Endothelial cell of umbilical vein (primary cell): ENCODE measurements at regions not wholly inside any gene's neighbourhood (a gene's known extent, or its start where the extent isn't known, plus 50 kb on each side); places are given as distances from the start of the nearest gene placed in this dataset.

ENCODE experiments used
- BruUV-seq: library from RNA; stranded (reverse); fragments of 400-500 nt; replicated peaks from 2 replicates; lab custom pipeline; 2021; lab: Mats Ljungman, UMichigan
- CTCF ChIA-PET: fragments of 300-600, 350-600 bp; sonication (Branson Sonifier 250); formaldehyde crosslinking; loops from one replicate; lab custom pipeline; 2021; ENCODE audit warnings: antibody characterized with exemption, inconsistent platforms; lab: Charles Lee
- POLR2A ChIA-PET: fragments of 300-600, 350-600 bp; sonication (Branson Sonifier 250); formaldehyde crosslinking; loops from one replicate; lab custom pipeline; 2021; ENCODE audit warnings: antibody characterized with exemption, inconsistent platforms; lab: Charles Lee
- DNase-seq: peaks from one replicate; pipeline ENCODE4 v3.0.0-alpha.2; 2011; ENCODE audit warnings: low read depth, low spot score
- FAIRE-seq: peaks from 2 replicates; lab custom pipeline; 2011; peaks lifted over from hg19 to GRCh38; lab: Jason Lieb, UNC
- H2AFZ ChIP-seq: 2 replicates; pipeline ENCODE4 v1.6.0; 2012; ENCODE audit warnings: low read depth, low read length, control low read depth, inconsistent platforms
- H3K27ac ChIP-seq: 2 replicates; pipeline ENCODE4 v1.5.1; 2011; ENCODE audit warnings: low read depth, mild to moderate bottlenecking, control low read depth, low read length, moderate library complexity; ENCODE audit not compliant: insufficient read depth
- H3K27me3 ChIP-seq, 2 experiments: 2 replicates each; pipeline versions ENCODE4 v1.6.0 to v1.6.1; 2011; ENCODE audit warnings: low read length in 2 of 2, mixed read lengths in 1 of 2; ENCODE audit not compliant: control insufficient read depth in 2 of 2, insufficient read depth in 2 of 2
- H3K36me3 ChIP-seq, 2 experiments: 2 replicates in 1 of 2; 3 replicates in 1 of 2; pipeline ENCODE4 v1.5.1; 2011; ENCODE audit warnings: low read length in 2 of 2, mild to moderate bottlenecking in 1 of 2, moderate library complexity in 1 of 2; ENCODE audit not compliant: control insufficient read depth in 2 of 2, insufficient read depth in 2 of 2; ENCODE audit errors: extremely low read depth in 1 of 2
- H3K4me1 ChIP-seq: 3 replicates; pipeline ENCODE4 v1.5.1; 2011; ENCODE audit warnings: mild to moderate bottlenecking, low read length; ENCODE audit not compliant: control insufficient read depth, insufficient read depth; ENCODE audit errors: extremely low read depth
- H3K4me2 ChIP-seq: 2 replicates; pipeline ENCODE4 v1.6.1; 2011; ENCODE audit warnings: low read length, control low read depth, mixed read lengths; ENCODE audit not compliant: insufficient read depth
- H3K4me3 ChIP-seq, 3 experiments: fragments of 200-600 bp in 1 of 3; sonication (generic), shearing (Covaris generic) in 1 of 3; replicated peaks in 1 of 3; 2 replicates each; pipeline ENCODE4 v1.5.1; 2011 to 2016; ENCODE audit warnings: control low read depth in 3 of 3, low read length in 3 of 3, mild to moderate bottlenecking in 2 of 3, inconsistent platforms in 1 of 3, low read depth in 1 of 3, moderate library complexity in 1 of 3; ENCODE audit not compliant: insufficient read depth in 1 of 3
- H3K79me2 ChIP-seq: 2 replicates; pipeline ENCODE4 v1.6.0; 2012; ENCODE audit warnings: low read length, inconsistent platforms; ENCODE audit not compliant: control insufficient read depth, insufficient read depth
- H3K9ac ChIP-seq: replicated peaks from 2 replicates; pipeline ENCODE3; 2011; ENCODE audit warnings: low read length, control low read depth; ENCODE audit not compliant: insufficient read depth; ENCODE audit errors: extremely low read depth
- H3K9me1 ChIP-seq: replicated peaks from 3 replicates; pipeline ENCODE4 v1.6.0; 2011; ENCODE audit warnings: mild to moderate bottlenecking, low read length; ENCODE audit not compliant: control insufficient read depth, insufficient read depth; ENCODE audit errors: extremely low read depth
- H3K9me3 ChIP-seq: replicated peaks from 2 replicates; pipeline ENCODE4 v1.5.1; 2012; ENCODE audit warnings: low read length, inconsistent platforms; ENCODE audit not compliant: control insufficient read depth, insufficient read depth
- H4K20me1 ChIP-seq: replicated peaks from 2 replicates; pipeline ENCODE3; 2011; ENCODE audit warnings: mild to moderate bottlenecking, low read length; ENCODE audit not compliant: control insufficient read depth, insufficient read depth; ENCODE audit errors: extremely low read depth
- EZH2 ChIP-seq: IDR thresholded peaks from 2 replicates; pipeline ENCODE4 v1.6.1; 2012; ENCODE audit warnings: borderline replicate concordance, low read depth, mild to moderate bottlenecking, moderate library complexity, low read length, inconsistent platforms; ENCODE audit not compliant: severe bottlenecking
- FOS ChIP-seq: IDR thresholded peaks from 2 replicates; pipeline ENCODE4 v1.6.1; 2011; ENCODE audit warnings: mild to moderate bottlenecking, low read length, moderate library complexity, borderline replicate concordance; ENCODE audit not compliant: insufficient read depth
- GATA2 ChIP-seq: IDR thresholded peaks from 2 replicates; pipeline ENCODE4 v1.7.0; 2011; ENCODE audit warnings: low read depth, mild to moderate bottlenecking, moderate library complexity, mixed read lengths, low read length; ENCODE audit not compliant: insufficient read length, insufficient read depth
- JUN ChIP-seq: IDR thresholded peaks from 2 replicates; pipeline ENCODE4 v1.6.1; 2011; ENCODE audit warnings: borderline replicate concordance, low read depth; ENCODE audit not compliant: insufficient read length, insufficient read depth
- MYC ChIP-seq: IDR thresholded peaks from one replicate; pipeline ENCODE4 v1.6.1; 2011; ENCODE audit warnings: mild to moderate bottlenecking, low read depth, low read length
- POLR2A ChIP-seq: IDR thresholded peaks from 2 replicates; pipeline ENCODE4 v1.6.1; 2012; ENCODE audit warnings: low read depth, mild to moderate bottlenecking, control low read depth, low read length
- POLR2AphosphoS5 ChIP-seq: IDR thresholded peaks from 2 replicates; pipeline ENCODE4 v1.6.1; 2012; ENCODE audit warnings: low read depth, mild to moderate bottlenecking, control low read depth, low read length, moderate library complexity; ENCODE audit not compliant: insufficient read depth
- dilution Hi-C: fragments of 300-500 bp; cut with MboI; formaldehyde crosslinking; loops from one replicate; pipeline ENCODE4 v1.15.0; 2019; ENCODE audit warnings: low sequenced_read_pairs; ENCODE audit not compliant: extremely low pct_ligation_motif_present
- intact Hi-C: fragments of 100-400 bp; cut with micrococcal nuclease; formaldehyde crosslinking; loops from one replicate; pipeline ENCODE4 v1.10.0; 2022
- TF ChIP-seq, protein P1 (sequence below): IDR thresholded peaks from 2 replicates; pipeline ENCODE4 v1.6.1; 2011; ENCODE audit not compliant: insufficient read depth, insufficient read length
- TF ChIP-seq, protein P2 (sequence below), 2 donors: IDR thresholded peaks; 1 replicate in 1 of 2; 2 replicates in 1 of 2; pipeline ENCODE4 v1.5.1; 2011; ENCODE audit warnings: low read length in 2 of 2, mild to moderate bottlenecking in 2 of 2, moderate library complexity in 2 of 2, control low read depth in 1 of 2, inconsistent platforms in 1 of 2, low read depth in 1 of 2; ENCODE audit not compliant: insufficient read depth in 1 of 2; ENCODE audit errors: extremely low read depth in 1 of 2

DNA sequence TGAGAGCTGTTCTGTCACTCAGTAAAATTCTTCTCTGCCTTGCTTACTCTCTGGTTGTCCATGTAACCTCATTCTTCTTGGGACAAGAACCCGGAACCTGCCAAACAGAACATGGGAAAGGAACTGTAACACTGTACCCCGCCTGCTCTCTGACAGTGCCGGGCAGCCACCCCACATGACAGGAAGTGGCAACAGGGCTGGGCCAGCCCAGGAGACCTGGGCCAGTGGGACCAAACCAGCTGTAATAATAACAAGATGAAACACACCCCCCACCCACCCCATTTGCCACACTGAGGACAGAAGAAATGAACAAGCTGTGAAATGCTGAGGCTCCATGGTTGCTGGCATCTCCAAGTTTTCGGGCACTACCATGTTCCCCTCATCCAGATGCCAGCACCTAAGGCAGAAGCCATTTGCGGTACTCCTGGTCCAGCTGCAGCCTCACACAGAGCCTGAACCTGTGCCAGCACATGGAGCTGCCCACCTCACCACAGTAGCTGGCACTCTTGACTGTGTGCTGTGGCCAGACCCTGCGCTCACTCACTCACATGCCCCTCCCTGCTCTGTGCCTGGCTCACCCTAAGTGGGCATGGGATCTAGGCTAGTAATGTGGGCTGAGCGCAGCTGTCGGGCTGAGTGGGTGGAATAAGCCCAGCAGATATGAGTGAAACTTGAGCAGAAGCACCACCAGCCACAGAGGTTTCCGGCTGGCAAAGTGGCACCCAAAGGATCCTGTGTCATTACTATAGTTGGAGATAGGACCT is 126.2 kb upstream of the UGT8 start:
- DNase-seq (no peak), FAIRE-seq (no peak)
- Histone ChIP-seq H3K27ac (no peak overlapping the region), H3K4me2 (no peak overlapping the region), H3K4me3 (no peak overlapping the region), H4K20me1 (no peaks in the 10 kb centered on the region), H2AFZ (no peak overlapping the region), H3K4me1 (no peaks in the 10 kb centered on the region), H3K9ac (no peak overlapping the region), H3K9me1 (no peaks in the 10 kb centered on the region), H3K9me3 (no peaks in the 10 kb centered on the region), H3K36me3 (no peaks in the 10 kb centered on the region), H3K79me2 (no peaks in the 10 kb centered on the region), H3K27me3 (no peaks in the 10 kb centered on the region)
- BruUV-seq, result no TSS peak
- POLR2A ChIA-PET, result no interaction called here
- TF ChIP-seq MYC (no peak), EZH2 (no peak), JUN (no peak), POLR2AphosphoS5 (no peak), FOS (no peak), GATA2 (no peak), POLR2A (no peak)
- TF ChIP-seq, protein P1, sequence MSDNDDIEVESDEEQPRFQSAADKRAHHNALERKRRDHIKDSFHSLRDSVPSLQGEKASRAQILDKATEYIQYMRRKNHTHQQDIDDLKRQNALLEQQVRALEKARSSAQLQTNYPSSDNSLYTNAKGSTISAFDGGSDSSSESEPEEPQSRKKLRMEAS, result no peak
- TF ChIP-seq, protein P2, sequence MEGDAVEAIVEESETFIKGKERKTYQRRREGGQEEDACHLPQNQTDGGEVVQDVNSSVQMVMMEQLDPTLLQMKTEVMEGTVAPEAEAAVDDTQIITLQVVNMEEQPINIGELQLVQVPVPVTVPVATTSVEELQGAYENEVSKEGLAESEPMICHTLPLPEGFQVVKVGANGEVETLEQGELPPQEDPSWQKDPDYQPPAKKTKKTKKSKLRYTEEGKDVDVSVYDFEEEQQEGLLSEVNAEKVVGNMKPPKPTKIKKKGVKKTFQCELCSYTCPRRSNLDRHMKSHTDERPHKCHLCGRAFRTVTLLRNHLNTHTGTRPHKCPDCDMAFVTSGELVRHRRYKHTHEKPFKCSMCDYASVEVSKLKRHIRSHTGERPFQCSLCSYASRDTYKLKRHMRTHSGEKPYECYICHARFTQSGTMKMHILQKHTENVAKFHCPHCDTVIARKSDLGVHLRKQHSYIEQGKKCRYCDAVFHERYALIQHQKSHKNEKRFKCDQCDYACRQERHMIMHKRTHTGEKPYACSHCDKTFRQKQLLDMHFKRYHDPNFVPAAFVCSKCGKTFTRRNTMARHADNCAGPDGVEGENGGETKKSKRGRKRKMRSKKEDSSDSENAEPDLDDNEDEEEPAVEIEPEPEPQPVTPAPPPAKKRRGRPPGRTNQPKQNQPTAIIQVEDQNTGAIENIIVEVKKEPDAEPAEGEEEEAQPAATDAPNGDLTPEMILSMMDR (IDR thresholded peaks at IDR 0.05; ENCODE audit: extremely low read depth in 1 of 2, insufficient read depth in 1 of 2, low read depth in 1 of 2, low read length in 2 of 2), result no peak
- CTCF ChIA-PET, result no interaction called here
- dilution Hi-C loops, result no loop called here
- intact Hi-C loops, result no loop called here
